ENCODE measurements at regions not wholly inside any gene's neighbourhood (a gene's known extent, or its start where the extent isn't known, plus 50 kb on each side); places are given as distances from the start of the nearest gene placed in this dataset.

- dilution Hi-C loops (cut with MboI; ENCODE audit: extremely low pct_ligation_motif_present, low sequenced_read_pairs), result no loop called here
- ChIA-PET POLR2A (no interaction called here), CTCF (interaction anchor here (1.1 kb wide), 1 partner anchor 1095 kb away, joined by 3 read pairs; the partner anchor contains the start of gene MED4)
- BruUV-seq (replicated peaks), result no TSS peak
- Histone ChIP-seq H3K9me3 (replicated peaks; ENCODE audit: control insufficient read depth, insufficient read depth, low read length) (peaks cover 2% of the 10 kb centered on the region), H3K4me2 (ENCODE audit: insufficient read depth, low read length) (no peak overlapping the region), H2AFZ (ENCODE audit: low read depth, low read length) (no peak overlapping the region), H3K4me3 (replicated peaks in 1 of 3; ENCODE audit: insufficient read depth in 1 of 3, low read depth in 1 of 3, low read length in 3 of 3) (no peak overlapping the region), H3K4me1 (ENCODE audit: control insufficient read depth, extremely low read depth, insufficient read depth, low read length) (no peaks in the 10 kb centered on the region), H3K79me2 (ENCODE audit: control insufficient read depth, insufficient read depth, low read length) (no peaks in the 10 kb centered on the region), H3K9ac (replicated peaks; ENCODE audit: extremely low read depth, insufficient read depth, low read length) (no peak overlapping the region), H3K27ac (ENCODE audit: insufficient read depth, low read depth, low read length) (no peak overlapping the region), H3K27me3 (ENCODE audit: control insufficient read depth in 2 of 2, insufficient read depth in 2 of 2, low read length in 2 of 2) (no peaks in the 10 kb centered on the region), H3K36me3 (ENCODE audit: control insufficient read depth in 2 of 2, extremely low read depth in 1 of 2, insufficient read depth in 2 of 2, low read length in 2 of 2) (no peaks in the 10 kb centered on the region), H3K9me1 (replicated peaks; ENCODE audit: control insufficient read depth, extremely low read depth, insufficient read depth, low read length) (no peaks in the 10 kb centered on the region), H4K20me1 (replicated peaks; ENCODE audit: control insufficient read depth, extremely low read depth, insufficient read depth, low read length) (no peaks in the 10 kb centered on the region)
- DNase-seq (ENCODE audit: low read depth, low spot score), result no peak
- intact Hi-C loops (cut with micrococcal nuclease), result no loop called here
- TF ChIP-seq MYC (IDR thresholded peaks at IDR 0.05; ENCODE audit: low read depth, low read length), result no peak
- TF ChIP-seq GATA2 (IDR thresholded peaks at IDR 0.05; ENCODE audit: insufficient read depth, insufficient read length, low read depth, low read length), result no peak
- no peak for TF ChIP-seq FOS (IDR thresholded peaks at IDR 0.05; ENCODE audit: borderline replicate concordance, insufficient read depth, low read length)
- TF ChIP-seq EZH2 (IDR thresholded peaks at IDR 0.05; ENCODE audit: borderline replicate concordance, low read depth, low read length, severe bottlenecking), result no peak
- no peak for TF ChIP-seq POLR2AphosphoS5 (IDR thresholded peaks at IDR 0.05; ENCODE audit: insufficient read depth, low read depth, low read length)
- no peak for TF ChIP-seq JUN (IDR thresholded peaks at IDR 0.05; ENCODE audit: borderline replicate concordance, insufficient read depth, insufficient read length, low read depth)
- TF ChIP-seq, protein P1, sequence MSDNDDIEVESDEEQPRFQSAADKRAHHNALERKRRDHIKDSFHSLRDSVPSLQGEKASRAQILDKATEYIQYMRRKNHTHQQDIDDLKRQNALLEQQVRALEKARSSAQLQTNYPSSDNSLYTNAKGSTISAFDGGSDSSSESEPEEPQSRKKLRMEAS (IDR thresholded peaks at IDR 0.05; ENCODE audit: insufficient read depth, insufficient read length), result no peak
- TF ChIP-seq POLR2A (IDR thresholded peaks at IDR 0.05; ENCODE audit: low read depth, low read length), result no peak
- no peak for TF ChIP-seq CTCF (IDR thresholded peaks at IDR 0.05; ENCODE audit: extremely low read depth in 1 of 2, insufficient read depth in 1 of 2, low read depth in 1 of 2, low read length in 2 of 2)
- FAIRE-seq, result no peak
Observed at GRCh38 chr13:47000165-47000564, 103.3 kb upstream of the HTR2A start.
